ENCODE measurements at regions not wholly inside any gene's neighbourhood (a gene's known extent, or its start where the extent isn't known, plus 50 kb on each side); places are given as distances from the start of the nearest gene placed in this dataset.

GRCh38 chr2:88859461-88859860 is 168.0 kb downstream of the RPIA start:
- TF ChIP-seq CTCF (IDR thresholded peaks at IDR 0.05; ENCODE audit: poor library complexity) (no peak), EZH2 (IDR thresholded peaks at IDR 0.05; ENCODE audit: borderline replicate concordance) (no peak), EZH2phosphoT487 (IDR thresholded peaks at IDR 0.05; ENCODE audit: low read depth, severe bottlenecking, unreplicated experiment) (no peak)

Measured in hepatocyte (in vitro differentiated cells).